Smooth muscle cell of the brain vasculature (primary cell): ENCODE measurements at regions not wholly inside any gene's neighbourhood (a gene's known extent, or its start where the extent isn't known, plus 50 kb on each side); places are given as distances from the start of the nearest gene placed in this dataset.

ENCODE experiments used
- DNase-seq: peaks from one replicate; pipeline ENCODE4 v3.0.0-alpha.2; 2012; ENCODE audit warnings: low read depth, low spot score

DNA sequence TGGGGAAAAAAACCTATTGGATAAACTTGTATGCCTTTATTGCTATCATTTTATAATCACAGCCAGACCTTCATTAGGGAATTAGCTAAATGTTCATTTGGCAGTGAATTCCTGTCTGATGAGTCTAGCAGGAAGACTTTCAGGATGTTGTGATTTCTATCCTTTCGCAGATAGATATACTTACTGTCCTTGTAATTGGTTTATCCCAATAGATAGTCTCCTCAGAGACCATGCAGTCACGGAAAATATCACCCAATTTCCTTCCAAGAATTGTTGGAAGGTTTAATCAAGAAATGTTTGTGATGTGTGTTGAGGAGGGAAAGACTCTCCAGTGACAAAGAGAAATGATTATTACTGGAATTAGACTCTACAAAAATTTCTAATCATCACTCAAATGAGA is 1937.9 kb upstream of the WWC1 start:
- no peak for DNase-seq

DNA sequence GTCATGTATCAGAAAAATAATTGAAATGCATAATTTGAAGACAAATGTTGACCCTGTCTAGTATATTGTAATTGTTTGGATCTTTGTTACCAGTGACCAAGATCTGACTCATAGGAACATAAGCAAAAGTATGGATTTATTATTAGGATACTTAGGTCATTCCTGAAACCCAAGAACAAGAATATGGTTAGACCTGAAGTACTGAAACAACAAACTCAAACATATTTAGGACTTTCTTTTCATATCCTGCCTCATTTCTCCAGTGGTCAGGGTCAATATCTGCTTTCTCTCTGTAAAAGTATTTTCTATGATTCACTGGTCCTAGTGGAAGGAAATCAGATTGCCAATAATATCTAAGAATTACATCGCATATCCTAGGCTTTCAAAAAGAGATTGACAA is 1937.1 kb upstream of the WWC1 start:
- DNase-seq: no peak

DNA sequence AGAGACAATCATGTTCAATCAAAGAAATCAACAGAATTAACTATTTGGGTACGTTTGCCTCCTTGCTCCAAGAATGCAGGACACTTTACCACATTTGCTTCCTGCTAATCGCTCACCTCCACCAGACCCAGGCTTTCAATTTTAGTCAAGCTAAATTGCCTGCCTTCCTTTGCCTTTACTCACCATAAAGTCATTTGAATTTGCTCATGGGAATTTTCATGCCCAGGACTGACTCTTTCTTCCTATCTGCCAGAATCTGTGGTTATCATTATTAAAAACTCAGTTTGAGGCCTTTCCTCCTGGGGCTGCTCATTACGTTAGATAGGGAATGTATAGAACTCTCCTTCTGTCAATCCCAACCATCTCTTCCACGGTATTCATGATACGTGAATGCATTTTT is 1935.3 kb upstream of the WWC1 start:
- no peak for DNase-seq

- DNase-seq: no peak
These were observed 1933.2 kb upstream of the WWC1 start for GRCh38 chr5:166358127-166358830.

DNA sequence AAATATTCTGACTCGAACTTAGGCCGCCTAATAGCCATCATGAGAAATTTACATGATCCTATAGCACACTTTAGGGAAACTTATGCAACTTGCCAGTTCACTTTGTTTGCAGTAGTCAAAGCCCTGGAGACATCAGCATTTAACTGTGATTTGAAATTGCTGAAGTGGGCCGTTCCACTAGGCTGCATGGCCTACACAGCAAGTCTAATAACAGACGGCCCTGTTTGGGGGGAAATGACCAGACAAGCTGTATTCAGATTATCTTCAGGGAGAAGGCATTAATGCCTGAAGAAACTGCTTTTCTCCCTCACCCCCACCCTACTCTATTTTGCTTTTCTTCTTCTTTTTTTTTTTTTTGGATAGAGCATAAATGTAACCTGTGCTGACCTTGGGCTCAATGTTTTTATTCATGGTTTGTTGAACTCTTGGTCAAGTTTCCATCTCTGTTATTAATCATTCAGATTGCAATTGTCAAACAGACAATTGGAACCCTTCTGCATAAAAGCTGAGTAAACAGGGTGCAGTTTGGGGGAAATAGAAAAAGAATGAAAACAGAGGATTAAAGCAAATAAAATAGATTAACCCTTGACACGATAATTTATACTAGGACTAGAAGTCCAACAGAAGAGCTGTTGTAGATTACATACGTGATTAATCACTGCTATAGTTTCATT is 1928.2 kb upstream of the WWC1 start:
- no peak for DNase-seq

DNA sequence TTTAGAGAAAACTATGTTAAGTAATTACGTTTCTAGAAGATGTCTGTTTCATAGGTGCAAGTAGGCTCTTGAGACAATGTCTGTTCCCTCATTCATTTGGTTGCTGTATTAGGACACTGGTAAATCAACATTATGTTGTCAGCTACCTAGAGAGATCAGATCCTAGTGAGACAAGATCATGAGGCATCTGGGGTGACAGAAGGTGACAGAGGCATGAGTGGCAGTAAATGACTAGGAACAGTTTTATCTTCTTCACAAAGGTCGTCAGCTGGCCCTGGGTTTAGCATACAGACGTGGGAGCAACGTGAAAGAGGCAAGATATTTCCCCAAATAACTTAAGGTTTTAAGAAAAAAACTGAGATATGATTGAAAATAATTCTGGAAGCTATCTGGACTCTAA is 1926.3 kb upstream of the WWC1 start:
- DNase-seq: no peak

- DNase-seq: no peak
These were observed 1924.1 kb upstream of the WWC1 start for GRCh38 chr5:166367391-166367790.

DNA sequence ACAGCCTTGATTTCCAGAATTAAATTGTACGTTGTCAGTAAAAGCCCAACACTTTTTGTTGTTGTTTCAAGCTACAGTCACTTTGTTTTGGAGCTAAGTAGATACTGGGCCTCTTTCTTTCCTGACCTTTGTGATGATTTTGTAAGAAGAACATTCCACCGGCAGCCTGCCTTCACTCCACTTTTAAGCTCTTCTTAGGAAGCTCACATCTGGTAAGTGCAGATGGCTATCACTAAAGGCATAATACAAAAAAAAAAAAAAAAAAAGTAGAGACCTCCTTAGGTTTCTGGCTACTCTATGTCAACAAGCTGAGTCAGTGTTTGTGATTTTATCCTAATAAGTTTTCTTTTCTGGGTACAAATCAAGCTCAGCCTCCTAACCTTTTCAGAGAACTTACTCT is 1922.1 kb upstream of the WWC1 start:
- DNase-seq: peak; percentile 40

- DNase-seq: no peak
These were observed 1921.6 kb upstream of the WWC1 start for GRCh38 chr5:166369807-166370206.

- DNase-seq: no peak
These were observed 1920.3 kb upstream of the WWC1 start for GRCh38 chr5:166370928-166371690.

DNA sequence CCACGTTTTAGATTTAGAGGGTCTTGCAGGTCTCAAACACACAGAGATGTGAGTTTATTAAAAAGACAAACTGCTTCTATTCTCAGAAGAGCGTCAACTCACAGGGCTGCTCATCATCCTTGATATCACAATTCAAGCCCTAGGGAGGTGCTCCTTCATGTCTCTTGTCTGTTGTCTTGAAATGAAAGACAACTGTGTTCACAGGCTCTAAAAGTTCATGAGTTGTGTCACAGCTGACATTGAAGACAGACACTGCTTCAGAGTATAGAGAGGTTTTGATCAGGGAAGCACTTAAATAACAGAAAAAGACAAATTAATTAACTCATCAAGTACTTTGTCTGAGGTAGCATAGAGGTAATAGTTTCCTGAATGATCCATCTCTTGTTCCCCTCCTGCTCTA is 1917.6 kb upstream of the WWC1 start:
- DNase-seq: no peak

DNA sequence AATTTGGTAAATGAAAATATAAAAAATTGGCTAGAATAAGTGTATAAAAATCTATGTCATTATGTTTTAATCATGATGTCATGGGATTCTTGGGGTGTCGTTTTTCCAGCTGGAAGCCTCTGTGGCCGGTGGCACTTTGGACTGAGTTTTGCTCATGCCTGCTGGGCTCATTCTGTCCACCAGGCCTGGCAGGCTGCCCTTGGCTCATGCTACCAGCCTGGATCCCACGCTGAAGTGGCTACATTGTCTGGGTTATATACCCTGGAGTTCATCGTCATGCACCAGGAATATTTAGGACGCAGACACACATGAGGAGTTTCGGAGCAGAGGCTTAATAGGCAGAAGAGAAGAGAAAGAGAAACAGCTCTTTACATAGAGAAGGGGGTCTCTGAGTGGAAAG is 1913.7 kb upstream of the WWC1 start:
- DNase-seq: no peak

GRCh38 chr5:166379517-166379916 is 1911.9 kb upstream of the WWC1 start:
- DNase-seq: no peak

DNA sequence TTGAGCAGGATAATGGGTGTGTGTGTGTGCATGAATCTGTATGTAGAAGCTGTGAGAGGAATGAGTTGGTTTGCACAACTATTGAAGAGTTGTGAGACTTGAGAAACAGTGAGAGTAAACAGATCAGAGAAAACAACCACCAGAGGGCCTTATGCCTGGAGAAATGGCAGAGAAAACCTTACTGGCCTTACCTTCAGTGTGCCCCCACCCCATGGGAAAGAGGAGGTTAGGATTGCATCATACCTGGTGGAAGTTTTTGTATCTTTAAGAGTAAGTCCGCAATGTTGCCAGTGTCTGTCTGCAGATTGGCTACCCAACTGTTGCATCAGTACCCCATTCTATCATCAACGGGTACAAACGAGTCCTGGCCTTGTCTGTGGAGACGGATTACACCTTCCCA is 1909.4 kb upstream of the WWC1 start:
- DNase-seq: no peak

DNA sequence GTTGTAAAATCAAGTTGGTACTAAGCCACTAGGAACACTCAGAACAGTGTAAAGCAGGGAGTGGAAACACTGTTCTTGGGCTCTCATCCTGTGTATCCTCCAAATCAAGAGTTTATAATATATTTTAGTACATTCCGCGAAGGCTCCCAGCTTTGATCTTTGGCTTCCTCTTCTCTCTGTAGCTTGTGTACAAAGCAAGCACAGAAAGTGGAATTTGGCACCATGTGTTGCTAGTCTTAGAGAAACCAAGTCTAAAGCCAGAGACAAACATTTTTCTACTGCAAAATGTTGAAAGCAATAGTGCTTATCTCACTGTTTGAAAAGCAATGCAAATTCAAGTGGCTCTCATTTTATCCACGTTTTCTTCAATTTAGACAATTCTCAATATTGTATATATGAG is 1893.3 kb upstream of the WWC1 start:
- no peak for DNase-seq

DNA sequence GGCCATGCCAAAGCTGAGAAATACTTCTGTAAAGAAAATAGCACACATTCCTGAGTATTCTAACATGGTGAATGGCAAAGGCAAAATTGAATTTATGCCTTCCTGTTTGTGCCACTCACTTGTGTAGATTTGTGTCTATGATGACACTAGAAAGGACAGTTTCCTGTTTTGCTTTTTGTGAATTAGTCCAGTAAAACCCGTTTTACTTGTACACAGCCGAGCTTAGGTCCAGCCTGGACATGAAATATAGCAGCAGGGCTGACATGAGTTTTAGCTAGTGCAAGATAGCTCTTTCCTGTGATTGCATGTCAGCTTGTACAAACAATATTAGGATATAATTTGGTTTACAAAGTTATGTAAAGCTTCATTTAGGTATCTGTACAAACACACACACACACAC is 1891.7 kb upstream of the WWC1 start:
- no peak for DNase-seq

DNA sequence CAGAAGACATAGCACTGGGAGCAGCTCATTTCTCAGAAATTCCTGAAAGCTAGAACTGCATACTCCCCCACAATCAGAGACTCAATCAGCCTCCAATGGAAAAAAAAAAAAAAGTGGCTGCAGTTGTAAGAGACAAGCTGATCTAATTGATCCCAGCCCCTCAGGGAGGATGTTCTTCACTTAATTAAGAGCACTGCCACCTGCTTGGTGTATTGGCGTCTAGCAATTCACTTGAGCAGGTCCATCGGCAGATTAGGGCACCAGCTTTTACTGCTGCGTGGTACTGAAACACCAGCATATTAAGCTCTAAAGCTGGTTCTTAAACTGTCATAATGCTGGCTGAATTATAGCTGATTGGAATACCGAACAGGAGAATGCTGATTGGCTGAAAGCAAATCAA is 1890.1 kb upstream of the WWC1 start:
- no peak for DNase-seq

DNA sequence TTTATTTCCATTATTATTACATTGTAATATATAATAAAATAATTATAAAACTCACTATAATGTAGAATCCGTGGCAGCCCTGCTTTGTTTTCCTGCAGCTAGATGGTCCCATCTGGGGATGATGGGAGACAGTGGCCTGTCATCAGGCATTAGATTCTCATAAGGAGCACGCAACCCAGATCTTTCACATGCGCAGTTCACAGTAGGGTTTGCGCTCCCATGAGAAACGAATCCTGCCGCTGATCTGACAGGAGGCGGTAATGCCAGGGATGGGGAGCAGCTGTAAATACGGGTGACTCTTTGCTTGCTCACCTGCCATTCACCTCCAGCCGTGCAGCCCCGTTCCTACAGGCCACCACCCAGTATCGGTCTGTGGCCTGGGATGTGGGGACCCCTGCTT is 1879.3 kb upstream of the WWC1 start:
- no peak for DNase-seq

GRCh38 chr5:166427211-166427610 is 1864.2 kb upstream of the WWC1 start:
- no peak for DNase-seq

- no peak for DNase-seq
These were observed 1863.1 kb upstream of the WWC1 start for GRCh38 chr5:166428264-166428803.

GRCh38 chr5:166430491-166431319 is 1860.7 kb upstream of the WWC1 start:
- no peak for DNase-seq

DNA sequence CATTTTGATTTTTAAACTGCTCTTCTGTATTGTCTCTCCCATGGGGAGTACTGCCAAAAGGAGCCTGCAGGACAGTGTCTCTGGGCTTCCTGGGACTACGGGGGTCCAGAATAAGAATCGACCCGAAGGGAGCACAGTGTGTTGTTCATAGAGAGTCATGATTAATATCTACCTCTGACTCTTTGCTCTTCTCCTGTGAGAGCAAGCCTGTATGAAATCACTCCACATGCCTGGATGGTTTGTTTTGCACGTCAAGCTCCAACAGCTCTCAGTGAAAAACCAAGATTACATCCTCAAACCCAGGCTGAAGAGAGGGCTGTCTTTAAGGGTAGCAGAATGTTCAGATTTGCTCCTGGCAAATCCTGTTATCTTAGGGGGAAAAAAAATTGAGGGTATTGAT is 1860.0 kb upstream of the WWC1 start:
- DNase-seq: no peak
